Transverse colon (tissue), 4 donors: ENCODE measurements at regions not wholly inside any gene's neighbourhood (a gene's known extent, or its start where the extent isn't known, plus 50 kb on each side); places are given as distances from the start of the nearest gene placed in this dataset.

ENCODE experiments used
- POLR2AphosphoS5 ChIP-seq, 3 donors: sonication (generic); formaldehyde crosslinking; IDR thresholded peaks; one replicate each; pipeline ENCODE4 v1.6.1; 2016; ENCODE audit warnings: antibody characterized with exemption in 3 of 3
- TF ChIP-seq, protein P1 (sequence below), 5 experiments: fragments of 200-600 bp in 3 of 5; fragments of 450-650 bp in 2 of 5; sonication (generic) in 3 of 5; IDR thresholded peaks; 1 replicate in 2 of 5; 2 replicates in 3 of 5; pipeline ENCODE4 v1.5.1; 2016 to 2017; ENCODE audit warnings: antibody characterized with exemption in 5 of 5, inconsistent platforms in 3 of 5, mild to moderate bottlenecking in 2 of 5, moderate library complexity in 1 of 5

DNA sequence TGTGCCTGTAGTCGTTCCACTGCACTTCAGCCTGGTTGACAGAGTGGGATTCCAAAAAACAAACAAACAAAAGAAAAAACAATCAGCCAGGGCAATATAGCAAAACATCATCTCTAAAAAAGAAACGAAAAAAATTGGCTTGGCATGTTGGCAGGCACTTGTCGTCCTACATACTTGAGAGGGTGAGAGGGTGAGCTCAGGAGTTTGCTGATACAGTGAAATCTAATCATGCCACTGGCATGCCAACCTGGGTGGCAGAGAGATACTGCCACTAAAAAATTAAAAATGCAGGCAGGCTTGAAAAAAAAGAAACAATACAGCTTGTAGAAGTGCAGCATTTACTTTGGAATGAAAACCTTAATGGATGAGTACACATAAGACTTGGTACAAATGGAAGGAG lies 282.9 kb upstream of the RGPD4 start:
- TF ChIP-seq, protein P1, sequence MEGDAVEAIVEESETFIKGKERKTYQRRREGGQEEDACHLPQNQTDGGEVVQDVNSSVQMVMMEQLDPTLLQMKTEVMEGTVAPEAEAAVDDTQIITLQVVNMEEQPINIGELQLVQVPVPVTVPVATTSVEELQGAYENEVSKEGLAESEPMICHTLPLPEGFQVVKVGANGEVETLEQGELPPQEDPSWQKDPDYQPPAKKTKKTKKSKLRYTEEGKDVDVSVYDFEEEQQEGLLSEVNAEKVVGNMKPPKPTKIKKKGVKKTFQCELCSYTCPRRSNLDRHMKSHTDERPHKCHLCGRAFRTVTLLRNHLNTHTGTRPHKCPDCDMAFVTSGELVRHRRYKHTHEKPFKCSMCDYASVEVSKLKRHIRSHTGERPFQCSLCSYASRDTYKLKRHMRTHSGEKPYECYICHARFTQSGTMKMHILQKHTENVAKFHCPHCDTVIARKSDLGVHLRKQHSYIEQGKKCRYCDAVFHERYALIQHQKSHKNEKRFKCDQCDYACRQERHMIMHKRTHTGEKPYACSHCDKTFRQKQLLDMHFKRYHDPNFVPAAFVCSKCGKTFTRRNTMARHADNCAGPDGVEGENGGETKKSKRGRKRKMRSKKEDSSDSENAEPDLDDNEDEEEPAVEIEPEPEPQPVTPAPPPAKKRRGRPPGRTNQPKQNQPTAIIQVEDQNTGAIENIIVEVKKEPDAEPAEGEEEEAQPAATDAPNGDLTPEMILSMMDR (IDR thresholded peaks at IDR 0.05) = no peak
- TF ChIP-seq POLR2AphosphoS5 (IDR thresholded peaks at IDR 0.05) = no peak
